Nephron progenitor cell (in vitro differentiated cells): ENCODE measurements at regions not wholly inside any gene's neighbourhood (a gene's known extent, or its start where the extent isn't known, plus 50 kb on each side); places are given as distances from the start of the nearest gene placed in this dataset.

Experiments
- DNase-seq: peaks from one replicate; pipeline ENCODE4 v3.0.0; 2021
- H3K27ac Mint-ChIP-seq: 2 replicates; pipeline ENCODE4 v1.8.0; 2021; ENCODE audit warnings: mild to moderate bottlenecking, moderate library complexity, mixed read lengths
- H3K27me3 Mint-ChIP-seq: 2 replicates; pipeline ENCODE4 v1.8.0; 2021; ENCODE audit warnings: mild to moderate bottlenecking, low read depth, mixed read lengths; ENCODE audit not compliant: poor library complexity
- H3K36me3 Mint-ChIP-seq: 2 replicates; pipeline ENCODE4 v1.8.0; 2021; ENCODE audit warnings: low read depth, mixed read lengths
- H3K4me1 Mint-ChIP-seq: 2 replicates; pipeline ENCODE4 v1.8.0; 2021; ENCODE audit warnings: mixed read lengths
- H3K4me3 Mint-ChIP-seq: 2 replicates; pipeline ENCODE4 v1.8.0; 2021; ENCODE audit warnings: mild to moderate bottlenecking, moderate library complexity, mixed read lengths
- H3K9me3 Mint-ChIP-seq: 2 replicates; pipeline ENCODE4 v1.8.0; 2021; ENCODE audit warnings: mild to moderate bottlenecking, moderate library complexity, mixed read lengths
- TF ChIP-seq, protein P1 (sequence below): fragments of 200-600 bp; sonication (generic); IDR thresholded peaks from 2 replicates; pipeline ENCODE4 v1.5.0; 2021; ENCODE audit warnings: antibody characterized with exemption

DNA sequence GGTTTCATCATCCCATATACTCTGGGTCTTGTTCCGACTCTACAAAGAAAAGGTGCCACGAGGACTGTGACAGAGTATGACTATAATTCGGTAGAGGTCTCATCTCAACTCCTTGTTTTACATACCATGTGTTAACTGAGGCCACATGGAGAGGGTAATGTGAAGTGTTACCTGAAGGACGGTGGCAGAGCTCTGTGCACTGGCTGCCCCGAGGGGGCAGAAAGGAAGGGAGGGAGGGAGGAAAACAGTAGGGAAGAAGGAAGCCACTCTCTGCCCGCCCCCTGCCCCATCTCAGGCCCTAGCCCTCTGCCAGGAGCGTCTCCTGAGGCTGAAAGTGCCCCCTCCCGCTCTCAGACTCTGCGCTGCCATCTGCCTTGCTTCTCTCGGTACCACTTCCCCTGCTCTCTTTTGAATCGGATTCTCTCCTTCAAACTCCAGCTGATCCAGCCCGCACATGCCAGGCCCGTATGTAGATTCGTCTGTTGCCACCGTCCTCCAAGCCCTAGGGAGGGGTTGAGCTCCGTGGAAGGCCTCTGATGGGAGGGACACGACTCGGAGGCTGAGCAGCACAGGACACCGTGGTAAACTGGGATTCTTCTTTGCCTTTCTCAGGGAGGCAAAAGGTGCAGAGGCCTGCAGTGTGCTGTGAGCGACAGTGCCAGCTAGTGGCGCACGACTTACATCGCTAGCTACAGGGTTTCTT lies 70.5 kb upstream of the ATP10A start:
- H3K9me3 Mint-ChIP-seq = peaks cover 22% of the 10 kb centered on the region
- DNase-seq = peak; percentile 62
- H3K4me3 Mint-ChIP-seq = peak overlapping the region; percentile 81
- TF ChIP-seq, protein P1, sequence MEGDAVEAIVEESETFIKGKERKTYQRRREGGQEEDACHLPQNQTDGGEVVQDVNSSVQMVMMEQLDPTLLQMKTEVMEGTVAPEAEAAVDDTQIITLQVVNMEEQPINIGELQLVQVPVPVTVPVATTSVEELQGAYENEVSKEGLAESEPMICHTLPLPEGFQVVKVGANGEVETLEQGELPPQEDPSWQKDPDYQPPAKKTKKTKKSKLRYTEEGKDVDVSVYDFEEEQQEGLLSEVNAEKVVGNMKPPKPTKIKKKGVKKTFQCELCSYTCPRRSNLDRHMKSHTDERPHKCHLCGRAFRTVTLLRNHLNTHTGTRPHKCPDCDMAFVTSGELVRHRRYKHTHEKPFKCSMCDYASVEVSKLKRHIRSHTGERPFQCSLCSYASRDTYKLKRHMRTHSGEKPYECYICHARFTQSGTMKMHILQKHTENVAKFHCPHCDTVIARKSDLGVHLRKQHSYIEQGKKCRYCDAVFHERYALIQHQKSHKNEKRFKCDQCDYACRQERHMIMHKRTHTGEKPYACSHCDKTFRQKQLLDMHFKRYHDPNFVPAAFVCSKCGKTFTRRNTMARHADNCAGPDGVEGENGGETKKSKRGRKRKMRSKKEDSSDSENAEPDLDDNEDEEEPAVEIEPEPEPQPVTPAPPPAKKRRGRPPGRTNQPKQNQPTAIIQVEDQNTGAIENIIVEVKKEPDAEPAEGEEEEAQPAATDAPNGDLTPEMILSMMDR = peak; percentile 67
- no peak overlapping the region for H3K27ac Mint-ChIP-seq
- H3K27me3 Mint-ChIP-seq = peaks cover 9% of the 10 kb centered on the region
- H3K4me1 Mint-ChIP-seq = peaks cover 19% of the 10 kb centered on the region
- peaks cover 10% of the 10 kb centered on the region for H3K36me3 Mint-ChIP-seq

DNA sequence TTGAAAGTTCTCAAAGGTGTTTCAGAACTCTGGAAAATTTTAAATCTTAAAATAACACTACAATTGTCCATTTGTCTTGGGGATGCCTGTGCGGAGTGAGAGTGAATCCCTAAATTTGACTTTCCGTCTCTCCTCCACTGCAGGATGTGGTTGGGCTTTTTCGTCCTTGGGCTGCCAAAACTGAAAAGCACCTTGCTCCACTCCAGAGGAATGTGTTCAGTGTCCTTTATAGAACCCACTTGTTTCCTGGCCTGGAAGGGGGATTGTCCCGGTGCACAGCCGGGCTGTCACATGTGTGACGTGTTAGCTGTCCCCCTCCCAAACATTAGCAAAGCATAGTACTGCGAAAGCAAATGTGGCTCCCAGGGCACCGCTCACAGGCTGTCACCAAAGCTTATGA lies 69.6 kb upstream of the ATP10A start:
- H3K4me3 Mint-ChIP-seq = peak overlapping the region; percentile 81
- H3K36me3 Mint-ChIP-seq = peaks cover 10% of the 10 kb centered on the region
- H3K27ac Mint-ChIP-seq = no peak overlapping the region
- H3K27me3 Mint-ChIP-seq = peaks cover 9% of the 10 kb centered on the region
- H3K4me1 Mint-ChIP-seq = peaks cover 19% of the 10 kb centered on the region
- peaks cover 28% of the 10 kb centered on the region for H3K9me3 Mint-ChIP-seq
- TF ChIP-seq, protein P1 = no peak
- no peak for DNase-seq

DNA sequence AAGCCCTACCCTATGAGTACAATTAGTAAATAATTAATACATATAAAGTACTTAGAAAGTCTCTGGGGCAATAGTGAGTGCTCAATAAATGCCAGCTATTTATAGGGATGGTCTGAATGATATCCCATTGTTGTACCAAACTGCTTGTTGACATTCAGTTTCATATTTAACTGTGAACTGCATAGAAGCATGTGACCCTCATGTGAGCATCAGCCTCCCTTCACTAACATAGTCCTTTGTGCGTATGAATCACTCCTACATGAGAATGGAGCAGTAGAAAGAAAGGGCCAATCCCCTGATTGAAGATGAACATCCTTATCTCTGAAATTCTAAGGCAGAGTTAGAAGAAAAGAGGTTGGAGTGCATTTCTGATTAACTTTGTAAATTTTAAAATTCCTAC lies 68.7 kb upstream of the ATP10A start:
- peaks cover 28% of the 10 kb centered on the region for H3K9me3 Mint-ChIP-seq
- no peak for DNase-seq
- TF ChIP-seq, protein P1 = no peak

DNA sequence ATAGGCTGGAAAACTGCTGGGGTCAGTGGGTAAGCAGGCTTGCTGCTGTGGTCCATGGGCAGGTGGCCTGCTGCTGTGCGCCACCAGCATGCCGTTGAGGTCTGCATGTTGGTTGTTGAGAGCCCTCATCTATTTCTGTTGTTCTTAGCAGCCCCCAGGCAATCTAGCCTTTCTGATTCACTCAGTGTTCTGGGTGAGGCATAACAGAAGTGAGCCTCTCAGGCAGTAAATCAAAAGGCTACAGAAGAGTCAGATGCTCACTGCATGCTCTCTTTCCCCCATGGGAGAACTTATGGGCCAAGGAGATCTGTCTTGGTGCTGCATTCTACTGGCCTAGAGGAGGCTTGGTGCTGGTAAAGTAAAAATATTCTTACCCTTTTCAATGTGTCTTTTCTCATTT lies 67.8 kb upstream of the ATP10A start:
- peaks cover 19% of the 10 kb centered on the region for H3K4me1 Mint-ChIP-seq
- H3K27me3 Mint-ChIP-seq = peaks cover 5% of the 10 kb centered on the region
- DNase-seq = no peak
- H3K36me3 Mint-ChIP-seq = peaks cover 10% of the 10 kb centered on the region
- peaks cover 28% of the 10 kb centered on the region for H3K9me3 Mint-ChIP-seq
- H3K4me3 Mint-ChIP-seq = no peak overlapping the region
- TF ChIP-seq, protein P1 = no peak
- no peak overlapping the region for H3K27ac Mint-ChIP-seq

More for the DNA sequence above, 68.7 kb upstream of the ATP10A start:
- peaks cover 10% of the 10 kb centered on the region for H3K36me3 Mint-ChIP-seq
- H3K4me3 Mint-ChIP-seq = no peak overlapping the region
- H3K4me1 Mint-ChIP-seq = peaks cover 19% of the 10 kb centered on the region
- peaks cover 9% of the 10 kb centered on the region for H3K27me3 Mint-ChIP-seq
- no peak overlapping the region for H3K27ac Mint-ChIP-seq
